ENCODE measurements at regions not wholly inside any gene's neighbourhood (a gene's known extent, or its start where the extent isn't known, plus 50 kb on each side); places are given as distances from the start of the nearest gene placed in this dataset.

GRCh38 chr4:66693694-66694093 lies 851.6 kb downstream of the CENPC start:
- Histone ChIP-seq H3K27me3 (no peaks in the 10 kb centered on the region), H3K36me3 (no peaks in the 10 kb centered on the region), H3K4me3 (no peak overlapping the region), H3K4me1 (no peaks in the 10 kb centered on the region), H3K9me3 (peaks cover 0 to 7% (median 3%) of the 10 kb centered on the region in 4 donors), H3K27ac (replicated peaks in 1 of 4) (no peak overlapping the region)
- WGBS, result 38% methylated on average over 1 of the region's 1 CpG
- DNase-seq (ENCODE audit: extremely low spot score), result no peak
- intact Hi-C loops (cut with DNase I), result no loop called here
- TF ChIP-seq EP300 (IDR thresholded peaks at IDR 0.05), result no peak

- no peak for DNase-seq (ENCODE audit: extremely low spot score)
- Histone ChIP-seq H3K27me3 (no peaks in the 10 kb centered on the region), H3K4me3 (no peak overlapping the region), H3K27ac (replicated peaks in 1 of 4) (no peak overlapping the region), H3K36me3 (no peaks in the 10 kb centered on the region), H3K4me1 (no peaks in the 10 kb centered on the region), H3K9me3 (no peaks in the 10 kb centered on the region)
- intact Hi-C loops (cut with DNase I), result no loop called here
- TF ChIP-seq EP300 (IDR thresholded peaks at IDR 0.05) (no peak), POLR2A (IDR thresholded peaks at IDR 0.05; ENCODE audit: low read depth) (no peak), POLR2AphosphoS5 (IDR thresholded peaks at IDR 0.05) (no peak), CTCF (IDR thresholded peaks at IDR 0.05) (no peak)
- whole genome bisulfite sequencing, result 48% methylated on average over 4 of the region's 4 CpGs
Measured at GRCh38 chr4:66691101-66691500, 854.2 kb downstream of the CENPC start.

- Histone ChIP-seq H3K27ac (replicated peaks in 1 of 4) (no peak overlapping the region), H3K4me1 (no peaks in the 10 kb centered on the region), H3K36me3 (no peaks in the 10 kb centered on the region), H3K9me3 (no peaks in the 10 kb centered on the region), H3K4me3 (no peak overlapping the region), H3K27me3 (no peaks in the 10 kb centered on the region)
- intact Hi-C loops (cut with DNase I), result no loop called here
- TF ChIP-seq POLR2A (IDR thresholded peaks at IDR 0.05; ENCODE audit: low read depth) (no peak), CTCF (IDR thresholded peaks at IDR 0.05) (no peak)
- 46% methylated on average over 3 of the region's 3 CpGs for WGBS
- DNase-seq (ENCODE audit: extremely low spot score), result no peak
Measured at GRCh38 chr4:66688674-66689073, 856.6 kb downstream of the CENPC start.

GRCh38 chr4:66687459-66687858 lies 857.8 kb downstream of the CENPC start:
- 75% methylated on average over 2 of the region's 2 CpGs for WGBS
- DNase-seq (ENCODE audit: extremely low spot score), result no peak
- H3K36me3 ChIP-seq, result no peaks in the 10 kb centered on the region
- TF ChIP-seq CTCF (IDR thresholded peaks at IDR 0.05), result no peak
- H3K9me3 ChIP-seq, result no peaks in the 10 kb centered on the region
- H3K4me1 ChIP-seq, result no peaks in the 10 kb centered on the region
- H3K4me3 ChIP-seq, result no peak overlapping the region
- no peak overlapping the region for H3K27ac ChIP-seq (replicated peaks in 1 of 4)
- H3K27me3 ChIP-seq, result no peaks in the 10 kb centered on the region
- intact Hi-C loops (cut with DNase I), result no loop called here

GRCh38 chr4:66681962-66682361 lies 863.3 kb downstream of the CENPC start:
- intact Hi-C loops (cut with DNase I), result no loop called here
- H3K27me3 ChIP-seq, result no peaks in the 10 kb centered on the region
- no peak overlapping the region for H3K27ac ChIP-seq (replicated peaks in 1 of 4)
- H3K36me3 ChIP-seq, result no peaks in the 10 kb centered on the region
- no peaks in the 10 kb centered on the region for H3K4me1 ChIP-seq
- H3K4me3 ChIP-seq, result no peak overlapping the region
- TF ChIP-seq CTCF (IDR thresholded peaks at IDR 0.05) (no peak), EP300 (IDR thresholded peaks at IDR 0.05) (no peak), POLR2A (IDR thresholded peaks at IDR 0.05; ENCODE audit: low read depth) (no peak), POLR2AphosphoS5 (IDR thresholded peaks at IDR 0.05) (no peak)
- no peak for DNase-seq (ENCODE audit: extremely low spot score)
- no peaks in the 10 kb centered on the region for H3K9me3 ChIP-seq

Data from esophagus muscularis mucosa (tissue), 4 donors.